ENCODE measurements at regions not wholly inside any gene's neighbourhood (a gene's known extent, or its start where the extent isn't known, plus 50 kb on each side); places are given as distances from the start of the nearest gene placed in this dataset.

GRCh38 chr12:5172886-5173285 lies 129.2 kb downstream of the KCNA5 start:
- no peak for TF ChIP-seq CTCF (conservative IDR thresholded peaks at IDR 0.05; ENCODE audit: low read depth, low read length)
- no peak for TF ChIP-seq EZH2 (IDR thresholded peaks at IDR 0.05; ENCODE audit: low read length, unreplicated experiment)
